ENCODE measurements at regions not wholly inside any gene's neighbourhood (a gene's known extent, or its start where the extent isn't known, plus 50 kb on each side); places are given as distances from the start of the nearest gene placed in this dataset.
A peak's percentile ranks its signal among the peaks of the same experiment; 100 is the strongest.

- no peak for DNase-seq (ENCODE audit: extremely low read depth in 1 of 11, low read depth in 9 of 11, low spot score in 4 of 11)
These were observed 116.2 kb downstream of the NSUN3 start for GRCh38 chr3:94179059-94179458.

GRCh38 chr3:94183551-94183950 is 120.7 kb downstream of the NSUN3 start:
- DNase-seq (ENCODE audit: extremely low read depth in 1 of 11, low read depth in 9 of 11, low spot score in 4 of 11), result no peak

DNA sequence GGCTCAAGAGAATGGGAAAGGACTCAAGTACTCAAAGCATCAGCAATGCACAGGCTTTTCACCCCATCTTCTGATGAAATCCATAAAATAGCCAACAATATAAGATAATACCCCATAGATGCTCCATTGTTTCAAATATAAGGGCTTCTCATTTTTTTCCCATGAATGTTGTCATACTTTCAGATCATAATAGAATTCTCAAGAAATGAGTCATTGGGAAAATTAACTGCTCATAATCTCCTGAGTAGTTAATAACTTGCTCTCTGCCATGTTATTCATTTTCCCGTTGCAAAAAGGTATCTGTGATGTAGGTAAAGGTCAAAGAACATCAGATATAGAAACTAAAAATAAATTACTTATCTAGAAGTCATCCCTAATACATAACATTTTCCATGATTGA is 121.9 kb downstream of the NSUN3 start:
- no peak for DNase-seq (ENCODE audit: extremely low read depth in 1 of 11, low read depth in 9 of 11, low spot score in 4 of 11)

- DNase-seq (ENCODE audit: extremely low read depth in 1 of 11, low read depth in 9 of 11, low spot score in 4 of 11), result no peak
These were observed 122.9 kb downstream of the NSUN3 start for GRCh38 chr3:94185753-94186152.

GRCh38 chr3:94187697-94188096 is 124.8 kb downstream of the NSUN3 start:
- no peak for DNase-seq (ENCODE audit: extremely low read depth in 1 of 11, low read depth in 9 of 11, low spot score in 4 of 11)

DNA sequence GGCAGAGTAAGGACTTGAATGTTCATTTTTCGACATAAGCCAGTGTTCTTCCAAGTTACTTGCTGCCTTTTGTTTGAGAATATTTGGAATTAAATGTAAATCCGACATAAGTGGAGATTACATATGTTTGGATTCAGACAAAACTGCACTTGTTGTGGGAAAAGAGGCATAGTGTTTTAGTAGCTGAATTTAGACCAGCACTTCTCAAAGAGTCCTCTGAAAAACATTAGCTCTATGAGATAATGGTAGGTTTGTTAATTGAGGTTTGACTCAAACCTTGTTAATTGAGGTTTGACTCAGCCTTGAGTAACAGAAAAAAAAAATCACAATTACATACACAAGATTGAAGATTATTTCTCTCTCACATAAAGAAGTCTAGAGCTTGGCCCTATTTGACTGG is 132.5 kb downstream of the NSUN3 start:
- no peak for DNase-seq (ENCODE audit: extremely low read depth in 1 of 11, low read depth in 9 of 11, low spot score in 4 of 11)

GRCh38 chr3:94206291-94206690 is 143.4 kb downstream of the NSUN3 start:
- no peak for DNase-seq (ENCODE audit: extremely low read depth in 1 of 11, low read depth in 9 of 11, low spot score in 4 of 11)

- no peak for DNase-seq (ENCODE audit: extremely low read depth in 1 of 11, low read depth in 9 of 11, low spot score in 4 of 11)
These were observed 147.4 kb downstream of the NSUN3 start for GRCh38 chr3:94210256-94210655.

GRCh38 chr3:94217406-94217805 is 154.5 kb downstream of the NSUN3 start:
- DNase-seq (ENCODE audit: extremely low read depth in 1 of 11, low read depth in 9 of 11, low spot score in 4 of 11), result no peak

GRCh38 chr3:94220426-94220825 is 157.6 kb downstream of the NSUN3 start:
- no peak for DNase-seq (ENCODE audit: extremely low read depth in 1 of 11, low read depth in 9 of 11, low spot score in 4 of 11)

GRCh38 chr3:94221829-94222228 is 159.0 kb downstream of the NSUN3 start:
- DNase-seq (ENCODE audit: extremely low read depth in 1 of 11, low read depth in 9 of 11, low spot score in 4 of 11), result no peak

GRCh38 chr3:94225148-94225865 is 162.4 kb downstream of the NSUN3 start:
- DNase-seq (ENCODE audit: extremely low read depth in 1 of 11, low read depth in 9 of 11, low spot score in 4 of 11), result peak in 1 of 11 donors; percentile 17

GRCh38 chr3:94226078-94226477 is 163.2 kb downstream of the NSUN3 start:
- DNase-seq (ENCODE audit: extremely low read depth in 1 of 11, low read depth in 9 of 11, low spot score in 4 of 11), result no peak

GRCh38 chr3:94232921-94233320 is 170.1 kb downstream of the NSUN3 start:
- DNase-seq (ENCODE audit: extremely low read depth in 1 of 11, low read depth in 9 of 11, low spot score in 4 of 11), result no peak

GRCh38 chr3:94234177-94234788 is 171.4 kb downstream of the NSUN3 start:
- peak in 3 of 11 donors; percentile 8 to 36 (median 17) for DNase-seq (ENCODE audit: extremely low read depth in 1 of 11, low read depth in 9 of 11, low spot score in 4 of 11)

- DNase-seq (ENCODE audit: extremely low read depth in 1 of 11, low read depth in 9 of 11, low spot score in 4 of 11), result no peak
These were observed 179.1 kb downstream of the NSUN3 start for GRCh38 chr3:94241986-94242385.

DNA sequence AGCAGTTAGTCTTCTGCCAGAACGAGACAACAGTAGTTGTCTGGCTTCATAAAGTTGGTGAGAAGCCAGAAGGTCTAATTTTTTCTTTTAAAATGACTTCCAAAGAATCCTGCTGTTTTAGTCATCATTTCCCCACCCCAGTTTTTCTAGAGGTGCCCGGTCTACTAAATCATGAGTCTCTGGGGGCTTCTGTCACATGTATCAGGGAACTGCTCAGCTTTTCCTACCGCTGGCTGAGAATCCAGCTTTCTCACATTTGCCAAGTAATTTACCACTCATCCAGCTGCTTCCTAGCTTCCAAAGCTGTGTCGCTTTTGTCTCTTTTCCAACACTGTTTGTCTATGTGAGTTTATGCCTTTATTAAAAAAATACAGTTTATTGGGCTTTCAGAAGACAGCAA is 183.3 kb downstream of the NSUN3 start:
- peak in 1 of 11 donors; percentile 2 for DNase-seq (ENCODE audit: extremely low read depth in 1 of 11, low read depth in 9 of 11, low spot score in 4 of 11)

DNA sequence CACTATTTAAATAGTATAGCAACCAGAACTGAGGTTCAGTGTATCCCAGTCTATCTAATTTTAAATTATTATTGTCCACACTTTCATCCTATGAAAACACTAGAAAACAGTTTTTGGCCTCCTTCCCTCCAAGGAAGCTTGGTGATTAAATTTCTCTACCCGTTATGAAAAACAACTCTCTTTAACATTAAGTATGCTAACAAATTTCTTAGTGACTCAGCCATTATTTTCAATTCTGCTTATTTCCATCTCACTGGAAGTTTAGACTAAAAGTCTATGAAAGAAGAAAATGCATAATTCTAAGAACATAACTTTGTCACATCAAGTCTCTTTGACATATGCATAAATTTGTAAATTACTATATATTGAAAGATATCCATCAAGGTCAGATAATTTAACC is 185.2 kb downstream of the NSUN3 start:
- no peak for DNase-seq (ENCODE audit: extremely low read depth in 1 of 11, low read depth in 9 of 11, low spot score in 4 of 11)

- DNase-seq (ENCODE audit: extremely low read depth in 1 of 11, low read depth in 9 of 11, low spot score in 4 of 11), result peak in 10 of 11 donors; percentile 10 to 55 (median 38)
These were observed 186.7 kb downstream of the NSUN3 start for GRCh38 chr3:94249491-94250079.

DNA sequence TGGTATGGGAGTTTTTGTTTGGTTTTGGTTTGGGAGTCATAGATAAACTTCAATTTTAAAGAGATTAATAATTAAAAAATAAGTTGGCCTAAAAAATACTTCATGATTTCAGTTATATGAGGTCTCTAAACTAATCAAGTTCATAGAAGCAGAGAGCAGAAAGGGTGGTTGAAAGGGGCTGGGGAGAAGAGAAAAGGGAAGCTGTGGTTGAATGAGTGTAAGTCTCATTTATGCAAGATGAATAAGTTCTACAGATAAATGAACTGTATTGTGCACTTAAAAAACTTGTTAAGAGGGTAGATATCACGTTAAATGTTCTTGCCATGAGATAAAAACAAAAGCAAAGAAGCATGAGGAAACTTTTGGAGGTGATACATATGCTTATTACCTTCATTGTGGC is 188.7 kb downstream of the NSUN3 start:
- no peak for DNase-seq (ENCODE audit: extremely low read depth in 1 of 11, low read depth in 9 of 11, low spot score in 4 of 11)

GRCh38 chr3:94252316-94252715 is 189.5 kb downstream of the NSUN3 start:
- no peak for DNase-seq (ENCODE audit: extremely low read depth in 1 of 11, low read depth in 9 of 11, low spot score in 4 of 11)

All from renal cortex interstitium (tissue), 11 donors.